Femur (tissue), 1 donor: ENCODE measurements at regions not wholly inside any gene's neighbourhood (a gene's known extent, or its start where the extent isn't known, plus 50 kb on each side); places are given as distances from the start of the nearest gene placed in this dataset.

Experiments
- DNase-seq: peaks from one replicate; pipeline ENCODE4 v3.0.0-alpha.2; 2017

GRCh38 chr16:89043636-89044417 is 49.8 kb upstream of the ACSF3 start:
- DNase-seq = no peak
